Ecto neural progenitor cell (in vitro differentiated cells): ENCODE measurements at regions not wholly inside any gene's neighbourhood (a gene's known extent, or its start where the extent isn't known, plus 50 kb on each side); places are given as distances from the start of the nearest gene placed in this dataset.

Experiments used
- DNase-seq: peaks from one replicate; pipeline ENCODE4 v3.0.0-alpha.2; 2018; ENCODE audit warnings: low spot score

DNA sequence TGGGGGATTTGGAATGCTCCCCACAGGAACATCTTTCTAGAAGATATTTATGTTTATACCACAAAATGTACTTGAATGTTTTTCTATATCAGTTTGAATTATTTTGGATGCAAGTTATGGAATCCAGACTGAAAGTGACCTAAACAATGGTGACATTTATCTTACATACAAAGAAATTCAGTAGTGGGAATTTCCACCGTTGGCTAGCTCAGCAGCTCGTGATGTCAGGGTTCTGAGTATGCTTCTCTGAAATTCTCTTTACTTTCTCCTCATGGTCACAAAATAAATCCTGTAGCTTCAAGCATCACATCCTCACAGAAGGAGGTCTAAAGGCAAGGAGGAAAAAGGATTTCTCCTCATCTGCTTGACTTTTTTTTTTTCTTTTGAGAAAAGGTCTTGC lies 105.3 kb downstream of the AKAIN1 start:
- no peak for DNase-seq

DNA sequence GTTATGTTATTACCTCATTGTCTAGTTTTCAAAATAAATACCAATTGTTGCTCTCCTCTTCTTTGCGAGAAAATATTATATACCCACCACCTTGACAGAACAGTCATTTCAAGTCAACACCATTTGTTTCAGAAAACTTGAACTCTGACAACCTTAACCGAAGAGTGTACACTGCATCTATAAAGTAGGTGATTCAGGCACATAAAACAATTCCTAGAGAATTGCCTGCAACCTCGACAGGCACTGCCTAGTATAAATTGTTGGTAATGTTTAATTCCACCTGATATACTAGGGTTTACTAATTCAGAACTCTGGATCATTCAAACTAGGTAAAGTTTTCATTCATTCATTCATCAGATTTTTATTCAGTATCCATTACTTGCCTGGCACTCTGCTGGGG lies 121.8 kb downstream of the AKAIN1 start:
- DNase-seq: no peak

DNA sequence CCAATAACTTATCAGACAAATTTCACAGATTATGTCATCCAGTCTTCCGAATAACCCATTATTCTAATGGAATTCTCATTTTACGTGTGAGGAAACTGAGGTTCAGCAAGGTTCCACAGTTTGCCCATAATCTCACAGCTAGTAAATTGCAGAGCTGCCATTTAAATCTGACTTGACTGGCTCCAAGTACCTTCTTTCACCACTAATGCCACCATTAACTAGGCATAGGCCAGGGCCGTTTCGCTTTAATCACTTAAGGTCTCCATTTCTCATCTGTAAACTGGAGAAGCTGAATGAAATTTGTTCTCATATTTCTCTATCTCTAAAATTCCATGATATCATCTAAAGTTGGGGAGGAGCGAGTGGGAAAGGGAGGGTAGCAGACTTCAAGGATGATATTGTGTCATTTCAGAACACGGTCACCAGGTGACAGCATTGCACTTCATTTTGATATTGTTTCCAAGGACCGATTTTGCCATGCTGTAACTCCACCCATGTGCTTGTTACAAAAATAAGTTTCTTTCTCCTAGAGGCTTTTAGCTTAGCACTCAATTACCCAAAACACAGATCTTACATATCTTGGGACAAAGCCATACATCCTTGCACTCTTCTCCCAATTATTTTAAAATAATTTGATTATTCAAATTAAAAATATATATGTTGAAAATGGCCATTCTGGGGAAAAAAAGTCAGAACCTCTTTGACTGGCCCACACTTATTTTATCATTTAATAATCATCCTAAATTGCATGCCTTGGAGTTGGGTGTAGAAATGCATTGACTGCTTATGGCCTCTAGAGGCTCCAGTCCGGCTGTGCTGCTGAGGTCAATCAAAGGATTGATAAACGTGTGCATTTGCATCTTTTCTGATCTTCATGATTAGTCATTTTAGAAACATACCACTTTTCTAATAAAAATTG lies 123.8 kb downstream of the AKAIN1 start:
- no peak for DNase-seq

GRCh38 chr18:5068851-5069250 lies 128.2 kb downstream of the AKAIN1 start:
- DNase-seq: no peak

DNA sequence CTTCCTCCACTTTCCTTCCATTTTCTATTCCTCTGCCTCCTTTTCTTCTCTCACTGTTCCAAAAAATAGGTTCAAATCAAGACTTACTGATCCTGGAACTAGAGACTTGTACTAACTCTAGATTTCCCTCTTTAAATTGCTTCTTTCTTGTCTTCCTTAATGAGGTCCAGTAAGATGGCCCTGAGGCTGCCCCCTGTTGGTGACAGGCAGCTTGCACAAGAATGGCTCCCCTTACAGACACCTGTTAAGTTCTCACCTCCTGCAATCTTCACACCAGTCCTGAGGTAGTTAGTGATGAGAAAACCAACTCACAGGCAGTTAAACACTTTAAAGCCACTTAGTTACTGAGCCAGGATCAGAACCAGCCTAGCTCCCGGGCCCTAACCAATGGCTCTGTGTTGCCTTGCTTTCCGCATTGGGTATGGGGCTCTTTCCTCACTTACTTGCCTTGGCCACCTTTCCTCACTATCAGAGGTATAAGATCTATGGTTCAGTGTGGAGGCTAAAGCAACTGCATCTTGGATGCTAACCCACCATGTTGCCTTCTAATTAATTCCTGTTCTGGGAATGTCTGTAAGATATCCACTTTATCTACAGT lies 130.6 kb downstream of the AKAIN1 start:
- DNase-seq: no peak

- DNase-seq: no peak
Measured at GRCh38 chr18:5065615-5066014, 131.4 kb downstream of the AKAIN1 start.

- no peak for DNase-seq
Measured at GRCh38 chr18:5064841-5065370, 132.2 kb downstream of the AKAIN1 start.

- no peak for DNase-seq
Measured at GRCh38 chr18:5061785-5062184, 135.3 kb downstream of the AKAIN1 start.

DNA sequence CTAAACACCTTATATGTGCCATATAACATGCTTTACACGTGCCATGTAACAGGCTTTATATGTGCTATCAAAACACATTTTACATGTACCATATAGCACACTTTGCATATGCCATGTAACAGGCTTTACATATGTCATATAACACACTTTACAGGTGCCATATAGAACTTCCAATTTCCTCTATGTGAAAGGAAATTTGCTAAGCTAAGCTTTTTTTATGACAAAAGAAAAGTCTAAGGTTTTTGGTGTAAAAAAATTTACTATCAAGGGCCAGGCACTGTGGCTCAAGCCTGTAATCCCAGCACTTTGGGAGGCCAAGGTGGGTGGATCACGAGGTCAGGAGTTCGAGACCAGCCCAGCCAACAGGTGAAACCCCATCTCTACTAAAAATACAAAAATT lies 136.5 kb downstream of the AKAIN1 start:
- no peak for DNase-seq

- DNase-seq: no peak
Measured at GRCh38 chr18:5059696-5060032, 137.4 kb downstream of the AKAIN1 start.

GRCh38 chr18:5058768-5059695 lies 138.0 kb downstream of the AKAIN1 start:
- DNase-seq: no peak

DNA sequence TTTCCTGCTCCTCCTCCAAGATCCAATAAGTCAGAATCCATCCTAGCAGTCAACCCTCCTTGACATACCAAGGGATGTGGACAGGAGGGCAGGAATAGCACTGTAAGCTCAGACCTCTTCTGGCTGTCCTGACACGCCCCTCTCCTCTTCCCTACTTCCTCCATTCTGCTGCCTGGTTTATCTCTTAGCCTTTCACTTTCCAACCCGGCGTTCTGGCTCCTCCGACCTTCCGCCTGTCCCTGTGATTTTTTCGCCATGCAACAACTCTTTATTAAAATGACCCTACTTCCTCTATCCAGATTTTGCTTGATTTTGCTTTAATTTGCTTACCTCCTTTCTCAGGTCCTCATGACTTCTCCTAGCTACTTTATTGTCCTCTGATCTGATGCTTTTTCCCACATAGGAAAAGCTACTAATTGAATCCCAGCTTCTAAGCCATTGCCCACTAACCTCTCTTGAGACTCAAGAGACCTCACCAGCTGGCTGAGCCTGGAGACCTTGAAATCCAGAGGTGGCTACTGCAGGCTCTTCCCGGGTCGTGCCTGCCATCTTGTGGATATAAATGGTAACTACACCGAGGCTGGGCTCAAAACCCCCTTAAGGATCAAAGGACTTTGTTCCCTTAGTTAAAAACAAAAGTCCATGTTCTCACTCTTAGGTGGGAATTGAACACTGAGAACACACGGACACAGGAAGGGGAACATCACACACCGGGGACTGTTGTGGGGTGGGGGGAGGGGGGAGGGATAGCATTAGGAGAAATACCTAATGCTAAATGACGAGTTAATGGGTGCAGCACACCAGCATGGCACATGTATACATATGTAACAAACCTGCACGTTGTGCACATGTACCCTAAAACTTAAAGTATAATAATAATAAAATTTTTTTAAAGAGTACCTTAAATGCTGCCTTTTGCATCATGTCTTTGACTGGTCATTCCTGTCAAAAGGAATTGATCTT lies 139.4 kb downstream of the AKAIN1 start:
- peak; percentile 77 for DNase-seq

DNA sequence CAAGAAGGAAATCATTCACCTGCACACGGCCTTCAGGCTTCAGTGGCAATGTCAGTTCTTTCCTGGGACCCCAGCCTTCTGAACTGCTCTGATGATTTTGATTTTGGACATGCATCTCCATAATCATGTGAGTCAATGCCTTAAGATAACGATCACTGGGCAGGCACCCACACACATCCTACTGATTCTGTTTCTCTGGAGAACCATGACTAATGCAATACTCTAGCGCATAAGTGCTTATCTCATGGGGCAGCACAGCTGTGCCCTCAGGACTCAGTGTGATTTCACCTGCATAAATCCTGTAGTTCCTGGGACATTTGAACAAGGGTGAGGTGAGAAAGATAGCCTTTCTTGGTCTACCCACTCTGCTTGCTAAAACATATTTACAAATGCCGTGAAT lies 144.6 kb downstream of the AKAIN1 start:
- DNase-seq: no peak

DNA sequence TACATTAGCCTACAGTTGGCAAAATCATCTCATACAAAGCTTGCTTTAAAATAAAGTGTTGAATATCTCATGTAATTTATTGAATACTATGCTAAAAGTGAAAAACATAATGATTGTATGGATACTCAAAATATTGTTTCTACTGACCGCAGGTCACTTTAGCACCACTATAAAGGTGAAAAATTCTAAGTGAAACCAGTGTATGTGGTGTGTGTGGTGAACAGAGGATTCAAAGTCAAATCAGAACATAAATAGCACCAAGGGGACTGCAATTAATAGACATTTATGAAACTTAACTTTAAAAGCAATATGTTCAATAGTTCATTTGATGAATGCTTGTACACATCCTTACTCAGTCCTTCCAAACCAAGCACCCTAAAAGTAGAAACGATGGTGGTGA lies 145.8 kb downstream of the AKAIN1 start:
- DNase-seq: no peak

GRCh38 chr18:5049124-5049523 lies 147.9 kb downstream of the AKAIN1 start:
- no peak for DNase-seq

DNA sequence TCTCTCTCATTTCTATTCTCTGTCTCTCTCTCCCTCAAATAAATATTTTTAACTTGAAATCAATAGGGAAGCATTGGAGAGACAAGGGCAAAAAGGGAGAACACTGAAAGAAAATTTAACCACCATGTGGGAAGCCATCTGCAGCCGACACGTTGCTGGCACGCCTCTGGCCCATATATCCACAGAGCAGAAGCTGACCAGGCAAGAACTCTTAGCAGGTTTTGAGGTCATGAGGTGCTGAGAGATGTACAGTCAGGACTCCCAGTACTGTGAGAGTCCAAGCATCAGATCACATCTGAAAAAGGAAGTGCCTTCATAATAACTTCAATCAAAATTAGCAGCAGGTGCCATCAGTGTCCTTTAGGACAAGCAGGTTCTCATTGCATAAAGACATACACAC lies 156.6 kb downstream of the AKAIN1 start:
- no peak for DNase-seq

DNA sequence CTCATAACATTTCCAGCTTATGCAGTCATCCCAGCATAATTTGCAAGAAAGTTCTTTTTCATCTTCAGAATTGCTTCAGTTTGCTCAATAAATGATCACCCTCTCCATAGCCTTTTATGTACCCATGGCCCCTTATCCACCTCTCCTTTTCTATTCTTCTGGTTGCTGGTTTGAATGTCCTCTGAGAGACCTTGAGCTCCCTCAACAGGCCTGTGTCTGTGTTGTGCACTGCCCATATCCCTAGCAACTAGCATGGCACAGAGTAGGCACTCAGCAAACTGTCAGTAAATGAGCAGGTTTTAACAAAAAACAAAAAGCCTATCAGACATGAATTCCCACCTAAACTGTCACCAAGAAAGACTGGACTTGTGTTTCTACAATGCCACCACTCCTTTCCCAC lies 160.5 kb downstream of the AKAIN1 start:
- no peak for DNase-seq

- no peak for DNase-seq
Measured at GRCh38 chr18:5031216-5031615, 165.8 kb downstream of the AKAIN1 start.

GRCh38 chr18:5030636-5031035 lies 166.4 kb downstream of the AKAIN1 start:
- DNase-seq: no peak

DNA sequence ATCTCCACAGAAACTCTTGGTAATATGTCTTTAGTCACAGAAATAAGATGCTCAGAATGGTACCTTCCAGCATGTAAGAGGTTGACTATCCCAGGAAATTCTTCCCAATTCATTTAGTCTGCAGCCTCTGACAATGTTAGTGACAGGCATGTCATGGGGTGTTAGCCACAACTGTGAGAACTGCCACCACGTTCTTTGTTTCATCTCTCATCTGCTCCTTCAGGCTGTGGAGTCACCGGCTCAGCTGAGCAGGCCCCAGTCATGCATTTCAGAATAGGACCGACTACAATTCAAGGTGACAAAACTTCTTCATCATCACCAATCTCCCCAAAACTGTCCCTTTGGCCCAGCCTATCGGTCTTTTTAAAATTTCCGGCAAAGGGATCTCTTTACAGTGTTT lies 167.5 kb downstream of the AKAIN1 start:
- DNase-seq: no peak

DNA sequence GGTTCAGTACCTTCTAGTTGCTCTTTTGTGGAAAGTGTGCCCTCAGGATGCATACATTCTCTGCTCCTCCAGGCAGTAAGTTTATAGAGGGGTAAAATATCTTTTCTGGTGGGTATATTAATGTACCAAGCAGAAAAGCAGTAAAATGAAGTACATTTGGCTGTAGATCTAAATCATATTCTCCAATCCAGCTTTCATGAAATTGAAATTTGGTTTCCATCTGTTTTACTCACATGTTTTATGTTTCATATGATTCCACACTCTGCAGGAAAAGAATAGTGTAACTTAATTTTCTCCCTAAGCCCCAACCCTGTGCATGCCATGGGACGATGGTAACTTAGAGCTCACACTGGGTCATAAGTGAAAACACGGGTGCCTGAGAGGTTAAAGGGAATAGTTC lies 172.3 kb downstream of the AKAIN1 start:
- no peak for DNase-seq
